Heart right ventricle (tissue), 16 donors: ENCODE measurements at regions not wholly inside any gene's neighbourhood (a gene's known extent, or its start where the extent isn't known, plus 50 kb on each side); places are given as distances from the start of the nearest gene placed in this dataset.

Experiments
- ATAC-seq, 8 donors: fragments of 200-7000 bp; cut with Tn5 transposase; one replicate each; pipeline ENCODE4 v1.9.1; 2020; ENCODE audit warnings: mild to moderate bottlenecking in 8 of 8, moderate library complexity in 8 of 8, moderate number of reproducible peaks in 1 of 8
- DNase-seq, 2 donors: peaks; one replicate each; pipeline ENCODE4 v3.0.0-alpha.2; 2020
- H3K27ac ChIP-seq, 10 donors: fragments of 200-600 bp; sonication (generic) in 2 of 10; one replicate each; pipeline versions ENCODE4 v1.5.0 to v1.8.0; 2020 to 2022; ENCODE audit warnings: mild to moderate bottlenecking in 3 of 10
- H3K27me3 ChIP-seq, 7 donors: fragments of 200-600 bp; one replicate each; pipeline ENCODE4 v1.8.0; 2021 to 2022; ENCODE audit warnings: mild to moderate bottlenecking in 2 of 7
- H3K36me3 ChIP-seq, 9 donors: fragments of 200-600 bp; sonication (generic) in 1 of 9; one replicate each; pipeline versions ENCODE4 v1.5.0 to v1.8.0; 2020 to 2022; ENCODE audit warnings: mild to moderate bottlenecking in 2 of 9
- H3K4me1 ChIP-seq, 9 donors: fragments of 200-600 bp; sonication (generic) in 1 of 9; one replicate each; pipeline versions ENCODE4 v1.5.0 to v1.8.0; 2020 to 2022; ENCODE audit warnings: mild to moderate bottlenecking in 4 of 9
- H3K4me3 ChIP-seq, 10 donors: fragments of 200-600 bp; sonication (generic) in 2 of 10; one replicate each; pipeline versions ENCODE4 v1.5.0 to v1.8.0; 2020 to 2022; ENCODE audit warnings: mild to moderate bottlenecking in 7 of 10, moderate library complexity in 2 of 10
- H3K9me3 ChIP-seq, 11 donors: fragments of 200-600 bp in 10 of 11; sonication (generic) in 2 of 11; one replicate each; pipeline versions ENCODE4 v1.5.0 to v1.8.0; 2013 to 2022; ENCODE audit warnings: mild to moderate bottlenecking in 2 of 11, control low read depth in 1 of 11, moderate library complexity in 1 of 11
- WGBS, 2 donors: extraction: QIAGEN DNeasy Blood & Tissue Kit; methylation state at CpG; one replicate each; pipeline ENCODE4 v1.1.7; 2013; ENCODE audit warnings: inconsistent platforms in 1 of 2; 5-methylcytosine and 5-hydroxymethylcytosine counted together
- intact Hi-C, 10 donors: fragments of 100-400 bp; cut with DNase I; formaldehyde crosslinking; loops; one replicate each; pipeline versions ENCODE4 v1.11.1 to v1.14.2; 2022
- TF ChIP-seq, protein P1 (sequence below), 9 donors: fragments of 200-600 bp; sonication (generic) in 2 of 9; IDR thresholded peaks; one replicate each; pipeline versions ENCODE4 v1.5.0 to v1.8.0; 2021 to 2022; ENCODE audit warnings: antibody characterized with exemption in 9 of 9, mild to moderate bottlenecking in 5 of 9, moderate library complexity in 1 of 9
- donor health status: Arrhythmogenic right ventricular cardiomyopathy.
- donor health status: ischemic (EF 13 %, LVEDD 7.1; RV severe dilation, severe dysfunction).
- donor health status: healthy with polysubstance abuse.
- donor health status: DM: no; HTN: yes; CAD: no.
- donor health status: DM: no; HTN: no; CAD: no.
- donor health status: ischemic (EF 25% LVEDD 6.9; RV normal size, moderate dysfunction).
- donor health status: ischemic (EF 25% LVEDD 5.7; RV mildly dilated, moderate dysfunction).
- donor health status: healthy.
- donor health status: DM: yes; HTN: yes; CAD: no.
- donor health status: Ischemic cardiomyopathy.
- donor health status: ischemic (EF 35%, LVEDD 5.7; RV mildly dilated, moderate dysfunction).
- donor health status: nonischemic (EF 11% LVEDD 7.7; RV severe dilation, severe dysfunction).
- donor health status: DM: yes; HTN: yes; CAD: no.
- donor health status: PGD.
- donor health status: ischemic (EF 29% LVEDD 5.4; RV normal size, mild dysfunction).
- donor health status: nonischemic (EF 23%, LVEDD 6.1; RV moderate dilation, normal function).

DNA sequence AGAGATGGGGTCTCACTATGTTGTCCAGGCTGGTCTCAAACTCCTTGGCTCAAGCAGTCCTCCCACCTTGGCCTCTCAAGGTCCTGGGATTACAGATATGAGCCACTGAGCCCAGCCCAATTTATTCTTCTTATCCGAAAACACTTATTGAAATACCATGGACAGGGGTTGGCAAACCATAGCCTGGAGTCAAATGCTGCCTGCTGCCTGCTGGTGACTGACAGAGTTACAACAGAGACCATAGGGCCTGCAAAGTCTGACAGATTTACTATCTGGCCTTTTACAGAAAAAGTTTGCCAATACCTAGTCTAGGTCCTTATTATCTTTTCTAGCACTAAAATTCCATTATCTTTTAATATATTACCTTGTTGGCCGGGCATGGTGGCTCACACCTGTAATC lies 87.1 kb upstream of the ZNF281 start:
- intact Hi-C loops = loop anchor here in 1 of 10 donors (10.0 kb wide), 2 partner anchors 182 to 542 kb away; no protein-coding TSS in a partner anchor
- 90 to 96% methylated on average over 2 of the region's 2 CpGs for WGBS, 2 donors
- peaks cover 0 to 6% (median 0%) of the 10 kb centered on the region in 11 donors for H3K9me3 ChIP-seq

DNA sequence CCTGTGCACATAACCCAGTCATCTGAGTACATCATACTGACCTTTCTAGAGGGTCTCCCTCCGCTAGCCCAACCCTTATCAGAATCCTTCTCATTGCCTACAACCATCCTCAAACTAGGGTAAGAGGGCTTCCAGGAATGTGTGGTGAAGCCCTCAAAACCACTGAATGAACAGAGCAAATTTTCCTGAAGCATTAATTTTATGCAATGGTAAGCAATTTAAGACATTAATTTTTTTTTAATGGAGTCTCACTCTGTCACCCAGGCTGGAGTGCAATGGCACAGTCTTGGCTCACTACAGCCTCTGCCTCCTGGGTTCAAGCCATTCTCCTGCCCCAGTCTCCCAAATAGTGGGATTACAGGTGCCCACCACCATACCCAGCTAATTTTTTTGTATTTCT lies 86.1 kb upstream of the ZNF281 start:
- 86 to 88% methylated on average over 1 of the region's 1 CpG for WGBS, 2 donors
- H3K27ac ChIP-seq = no peak overlapping the region
- no peak for DNase-seq
- intact Hi-C loops = loop anchor here in 1 of 10 donors (10.0 kb wide), 2 partner anchors 181 to 541 kb away; no protein-coding TSS in a partner anchor
- no peaks in the 10 kb centered on the region for H3K36me3 ChIP-seq
- ATAC-seq = no peak
- TF ChIP-seq, protein P1, sequence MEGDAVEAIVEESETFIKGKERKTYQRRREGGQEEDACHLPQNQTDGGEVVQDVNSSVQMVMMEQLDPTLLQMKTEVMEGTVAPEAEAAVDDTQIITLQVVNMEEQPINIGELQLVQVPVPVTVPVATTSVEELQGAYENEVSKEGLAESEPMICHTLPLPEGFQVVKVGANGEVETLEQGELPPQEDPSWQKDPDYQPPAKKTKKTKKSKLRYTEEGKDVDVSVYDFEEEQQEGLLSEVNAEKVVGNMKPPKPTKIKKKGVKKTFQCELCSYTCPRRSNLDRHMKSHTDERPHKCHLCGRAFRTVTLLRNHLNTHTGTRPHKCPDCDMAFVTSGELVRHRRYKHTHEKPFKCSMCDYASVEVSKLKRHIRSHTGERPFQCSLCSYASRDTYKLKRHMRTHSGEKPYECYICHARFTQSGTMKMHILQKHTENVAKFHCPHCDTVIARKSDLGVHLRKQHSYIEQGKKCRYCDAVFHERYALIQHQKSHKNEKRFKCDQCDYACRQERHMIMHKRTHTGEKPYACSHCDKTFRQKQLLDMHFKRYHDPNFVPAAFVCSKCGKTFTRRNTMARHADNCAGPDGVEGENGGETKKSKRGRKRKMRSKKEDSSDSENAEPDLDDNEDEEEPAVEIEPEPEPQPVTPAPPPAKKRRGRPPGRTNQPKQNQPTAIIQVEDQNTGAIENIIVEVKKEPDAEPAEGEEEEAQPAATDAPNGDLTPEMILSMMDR (IDR thresholded peaks at IDR 0.05) = no peak
- H3K4me1 ChIP-seq = no peaks in the 10 kb centered on the region
- peaks cover 0 to 6% (median 0%) of the 10 kb centered on the region in 11 donors for H3K9me3 ChIP-seq
- H3K4me3 ChIP-seq = no peak overlapping the region
- H3K27me3 ChIP-seq = peaks cover 0 to 11% (median 0%) of the 10 kb centered on the region in 7 donors

More for the DNA sequence above, 87.1 kb upstream of the ZNF281 start:
- peaks cover 0 to 15% (median 0%) of the 10 kb centered on the region in 7 donors for H3K27me3 ChIP-seq
- no peak for DNase-seq
- H3K27ac ChIP-seq = no peak overlapping the region
- H3K4me3 ChIP-seq = no peak overlapping the region
- H3K4me1 ChIP-seq = no peaks in the 10 kb centered on the region
- no peaks in the 10 kb centered on the region for H3K36me3 ChIP-seq
- TF ChIP-seq, protein P1 (IDR thresholded peaks at IDR 0.05) = no peak
- ATAC-seq = no peak

DNA sequence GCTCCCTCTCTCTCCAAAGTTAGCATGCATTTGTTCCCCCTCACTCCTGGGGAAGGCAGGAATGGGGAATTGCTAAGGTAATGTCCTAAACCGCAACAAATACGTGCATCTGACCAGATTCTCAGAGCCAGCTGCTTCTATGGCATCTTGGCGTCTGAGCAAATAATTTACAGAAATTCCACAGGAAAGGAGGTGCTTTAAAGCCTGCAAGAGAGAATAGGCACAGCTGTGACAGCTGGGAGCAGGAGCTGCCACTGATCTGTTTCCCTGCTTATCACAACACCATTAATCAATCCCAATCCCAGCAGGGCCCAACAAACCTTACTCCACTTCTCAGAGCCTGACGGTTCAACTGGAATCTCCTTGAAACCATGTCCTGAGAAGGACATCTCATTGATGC lies 83.5 kb upstream of the ZNF281 start:
- no peak overlapping the region for H3K27ac ChIP-seq
- H3K9me3 ChIP-seq = no peaks in the 10 kb centered on the region
- peaks cover 0 to 15% (median 0%) of the 10 kb centered on the region in 7 donors for H3K27me3 ChIP-seq
- 56 to 58% methylated on average over 4 of the region's 4 CpGs for WGBS, 2 donors
- no peak for DNase-seq
- TF ChIP-seq, protein P1 (IDR thresholded peaks at IDR 0.05) = no peak
- intact Hi-C loops = loop anchor here in 1 of 10 donors (10.0 kb wide), 2 partner anchors 179 to 539 kb away; no protein-coding TSS in a partner anchor
- ATAC-seq = no peak
- H3K4me3 ChIP-seq = no peak overlapping the region
- H3K36me3 ChIP-seq = no peaks in the 10 kb centered on the region
- H3K4me1 ChIP-seq = peaks cover 0 to 4% (median 0%) of the 10 kb centered on the region in 9 donors

DNA sequence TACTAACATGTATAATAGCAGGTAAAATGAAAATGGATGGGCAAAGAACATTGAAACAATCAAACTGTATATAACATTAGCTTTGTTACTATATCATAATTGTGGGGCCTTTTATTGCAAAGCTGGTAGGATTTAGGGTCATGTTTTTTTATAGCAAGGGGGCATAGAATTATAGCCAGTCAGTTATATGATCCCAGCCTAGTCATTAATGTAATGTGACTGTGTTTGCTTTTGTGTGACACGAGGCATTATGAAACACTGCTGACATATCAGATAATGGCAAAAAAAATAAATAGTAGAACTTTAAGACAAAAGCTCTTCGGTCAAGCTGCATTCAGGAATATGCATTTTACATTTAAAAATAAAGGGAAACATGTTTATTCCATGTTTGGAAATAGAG lies 81.3 kb upstream of the ZNF281 start:
- H3K36me3 ChIP-seq = no peaks in the 10 kb centered on the region
- H3K9me3 ChIP-seq = no peaks in the 10 kb centered on the region
- ATAC-seq = no peak
- whole genome bisulfite sequencing, 2 donors = 62 to 68% methylated on average over 2 of the region's 2 CpGs
- H3K4me3 ChIP-seq = no peak overlapping the region
- peaks cover 0 to 15% (median 0%) of the 10 kb centered on the region in 7 donors for H3K27me3 ChIP-seq
- no peak overlapping the region for H3K27ac ChIP-seq
- intact Hi-C loops = loop anchor here in 1 of 10 donors (10.0 kb wide), 2 partner anchors 176 to 536 kb away; no protein-coding TSS in a partner anchor
- TF ChIP-seq, protein P1 (IDR thresholded peaks at IDR 0.05) = no peak
- DNase-seq = no peak
- H3K4me1 ChIP-seq = peaks cover 0 to 6% (median 0%) of the 10 kb centered on the region in 9 donors
